Suprapubic skin (tissue), 3 donors: ENCODE measurements at regions not wholly inside any gene's neighbourhood (a gene's known extent, or its start where the extent isn't known, plus 50 kb on each side); places are given as distances from the start of the nearest gene placed in this dataset.

Experiments
- EP300 ChIP-seq: sonication (generic); formaldehyde crosslinking; IDR thresholded peaks from one replicate; pipeline ENCODE4 v1.6.1; 2017; ENCODE audit warnings: antibody characterized with exemption
- TF ChIP-seq, protein P1 (sequence below), 2 donors: fragments of 200-600 bp in 1 of 2; fragments of 450-650 bp in 1 of 2; sonication (generic) in 1 of 2; IDR thresholded peaks; one replicate each; pipeline ENCODE4 v1.5.1; 2016 to 2019; ENCODE audit warnings: antibody characterized with exemption in 2 of 2, mild to moderate bottlenecking in 1 of 2, moderate library complexity in 1 of 2

DNA sequence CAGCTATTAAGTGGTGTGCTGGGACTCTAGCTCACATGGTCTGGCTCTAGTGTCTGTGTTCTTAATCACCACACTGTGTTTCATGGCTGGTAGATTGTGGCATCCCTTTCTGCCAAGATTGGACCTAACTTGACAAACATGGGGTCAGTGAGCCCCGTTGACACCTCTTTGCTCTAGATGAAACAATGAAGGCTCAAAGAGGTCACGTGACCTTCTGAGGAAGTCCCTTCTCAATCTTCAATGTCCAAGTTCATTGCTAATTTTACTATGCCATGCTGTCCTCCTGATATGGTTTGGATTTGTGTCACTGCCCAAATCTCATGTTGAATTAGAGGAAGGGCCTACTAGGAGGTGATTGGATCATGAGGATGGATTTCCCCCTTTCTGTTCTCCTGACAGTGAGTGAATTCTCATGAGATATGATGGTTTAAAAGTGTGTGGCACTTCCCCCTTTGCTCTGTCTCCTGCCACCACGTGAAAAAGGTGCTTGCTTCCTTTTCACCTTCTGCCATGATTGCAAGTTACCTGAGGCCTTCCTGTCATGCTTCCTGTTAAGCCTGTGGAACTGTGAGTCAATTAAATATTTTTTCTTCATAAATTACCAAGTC lies 177.8 kb upstream of the MYLIP start:
- TF ChIP-seq, protein P1, sequence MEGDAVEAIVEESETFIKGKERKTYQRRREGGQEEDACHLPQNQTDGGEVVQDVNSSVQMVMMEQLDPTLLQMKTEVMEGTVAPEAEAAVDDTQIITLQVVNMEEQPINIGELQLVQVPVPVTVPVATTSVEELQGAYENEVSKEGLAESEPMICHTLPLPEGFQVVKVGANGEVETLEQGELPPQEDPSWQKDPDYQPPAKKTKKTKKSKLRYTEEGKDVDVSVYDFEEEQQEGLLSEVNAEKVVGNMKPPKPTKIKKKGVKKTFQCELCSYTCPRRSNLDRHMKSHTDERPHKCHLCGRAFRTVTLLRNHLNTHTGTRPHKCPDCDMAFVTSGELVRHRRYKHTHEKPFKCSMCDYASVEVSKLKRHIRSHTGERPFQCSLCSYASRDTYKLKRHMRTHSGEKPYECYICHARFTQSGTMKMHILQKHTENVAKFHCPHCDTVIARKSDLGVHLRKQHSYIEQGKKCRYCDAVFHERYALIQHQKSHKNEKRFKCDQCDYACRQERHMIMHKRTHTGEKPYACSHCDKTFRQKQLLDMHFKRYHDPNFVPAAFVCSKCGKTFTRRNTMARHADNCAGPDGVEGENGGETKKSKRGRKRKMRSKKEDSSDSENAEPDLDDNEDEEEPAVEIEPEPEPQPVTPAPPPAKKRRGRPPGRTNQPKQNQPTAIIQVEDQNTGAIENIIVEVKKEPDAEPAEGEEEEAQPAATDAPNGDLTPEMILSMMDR (IDR thresholded peaks at IDR 0.05), result no peak
- no peak for TF ChIP-seq EP300
